ENCODE measurements at regions not wholly inside any gene's neighbourhood (a gene's known extent, or its start where the extent isn't known, plus 50 kb on each side); places are given as distances from the start of the nearest gene placed in this dataset.
"Not testable (repeated sequence)": the region's sequence is repeated elsewhere in the genome, so short reads cannot be mapped to it uniquely, and the experiment has no call there.

GRCh38 chr3:5692446-5692845, 504.9 kb downstream of the EDEM1 start:
- no peak for DNase-seq (ENCODE audit: low read depth)
- no peak for TF ChIP-seq CTCF (conservative IDR thresholded peaks at IDR 0.05; ENCODE audit: control insufficient read depth, insufficient read depth, low read depth, low read length)
- no peak overlapping the region for H3K4me3 ChIP-seq (ENCODE audit: control insufficient read depth, low read depth, low read length)

- no peak for TF ChIP-seq CTCF (conservative IDR thresholded peaks at IDR 0.05; ENCODE audit: control insufficient read depth, insufficient read depth, low read depth, low read length)
- H3K4me3 ChIP-seq (ENCODE audit: control insufficient read depth, low read depth, low read length): no peak overlapping the region
- DNase-seq (ENCODE audit: low read depth): no peak
Measured at GRCh38 chr3:5694266-5694665, 506.8 kb downstream of the EDEM1 start.

- H3K4me3 ChIP-seq (ENCODE audit: control insufficient read depth, low read depth, low read length): no peak overlapping the region
- no peak for TF ChIP-seq CTCF (conservative IDR thresholded peaks at IDR 0.05; ENCODE audit: control insufficient read depth, insufficient read depth, low read depth, low read length)
- no peak for DNase-seq (ENCODE audit: low read depth)
Measured at GRCh38 chr3:5698851-5699250, 511.3 kb downstream of the EDEM1 start.

- no peak for DNase-seq (ENCODE audit: low read depth)
- TF ChIP-seq CTCF (conservative IDR thresholded peaks at IDR 0.05; ENCODE audit: control insufficient read depth, insufficient read depth, low read depth, low read length): no peak
Measured at GRCh38 chr3:5699313-5699712, 511.8 kb downstream of the EDEM1 start.

GRCh38 chr3:5699811-5700210, 512.3 kb downstream of the EDEM1 start:
- DNase-seq (ENCODE audit: low read depth): no peak
- no peak for TF ChIP-seq CTCF (conservative IDR thresholded peaks at IDR 0.05; ENCODE audit: control insufficient read depth, insufficient read depth, low read depth, low read length)
- H3K4me3 ChIP-seq (ENCODE audit: control insufficient read depth, low read depth, low read length): no peak overlapping the region

More at GRCh38 chr3:5699313-5699712, 511.8 kb downstream of the EDEM1 start:
- no peak overlapping the region for H3K4me3 ChIP-seq (ENCODE audit: control insufficient read depth, low read depth, low read length)

GRCh38 chr3:5701005-5701404, 513.5 kb downstream of the EDEM1 start:
- not testable (repeated sequence) for DNase-seq (ENCODE audit: low read depth)

GRCh38 chr3:5707794-5708193, 520.3 kb downstream of the EDEM1 start:
- DNase-seq (ENCODE audit: low read depth): no peak
- no peak for TF ChIP-seq CTCF (conservative IDR thresholded peaks at IDR 0.05; ENCODE audit: control insufficient read depth, insufficient read depth, low read depth, low read length)

More at GRCh38 chr3:5701005-5701404, 513.5 kb downstream of the EDEM1 start:
- H3K4me3 ChIP-seq (ENCODE audit: control insufficient read depth, low read depth, low read length): not testable (repeated sequence)

More at GRCh38 chr3:5707794-5708193, 520.3 kb downstream of the EDEM1 start:
- no peak overlapping the region for H3K4me3 ChIP-seq (ENCODE audit: control insufficient read depth, low read depth, low read length)
